RPMI8226 (cell line): ENCODE measurements at regions not wholly inside any gene's neighbourhood (a gene's known extent, or its start where the extent isn't known, plus 50 kb on each side); places are given as distances from the start of the nearest gene placed in this dataset.

Source experiments
- DNase-seq: peaks from one replicate; pipeline ENCODE4 v3.0.0-alpha.2; 2015

DNA sequence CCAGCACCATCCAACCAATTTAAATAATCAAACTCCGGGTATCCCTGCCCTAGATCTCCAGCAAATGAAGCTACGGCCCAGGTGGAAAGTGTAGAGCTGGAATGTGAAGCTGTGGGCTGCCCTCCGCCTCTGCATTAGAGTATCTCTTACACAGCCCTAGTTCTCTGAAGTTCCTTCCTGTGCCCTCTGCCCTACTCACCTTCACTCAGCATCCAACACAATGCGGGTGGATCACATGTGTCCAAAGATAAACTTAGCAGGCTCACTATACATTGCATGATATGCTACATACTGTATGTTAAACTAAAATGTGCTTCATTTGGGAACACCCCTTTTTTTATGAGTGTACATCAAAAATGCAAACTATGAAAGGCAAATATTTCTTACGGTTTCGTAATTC, 70.0 kb upstream of the RAD23B start:
- DNase-seq: no peak

GRCh38 chr9:107213561-107214028, 69.5 kb upstream of the RAD23B start:
- DNase-seq: no peak

DNA sequence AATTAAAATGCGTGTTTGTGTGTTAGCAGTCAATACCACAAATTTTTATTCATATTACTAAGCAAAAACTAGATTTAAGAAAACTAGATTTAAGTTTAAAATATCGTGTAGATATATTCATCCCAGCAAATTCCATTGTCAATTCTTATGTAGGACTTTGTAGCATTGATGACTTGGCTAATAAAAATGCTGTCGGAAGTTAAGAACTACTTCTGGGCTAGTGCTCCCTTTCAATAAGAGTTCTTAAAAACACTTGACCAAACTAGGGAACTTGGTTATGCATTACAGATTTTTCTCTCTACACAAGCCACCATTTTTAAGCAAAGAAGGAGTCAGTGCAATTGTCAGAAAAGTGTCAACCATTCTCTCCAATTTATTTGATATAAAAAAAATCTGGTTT, 68.7 kb upstream of the RAD23B start:
- no peak for DNase-seq

DNA sequence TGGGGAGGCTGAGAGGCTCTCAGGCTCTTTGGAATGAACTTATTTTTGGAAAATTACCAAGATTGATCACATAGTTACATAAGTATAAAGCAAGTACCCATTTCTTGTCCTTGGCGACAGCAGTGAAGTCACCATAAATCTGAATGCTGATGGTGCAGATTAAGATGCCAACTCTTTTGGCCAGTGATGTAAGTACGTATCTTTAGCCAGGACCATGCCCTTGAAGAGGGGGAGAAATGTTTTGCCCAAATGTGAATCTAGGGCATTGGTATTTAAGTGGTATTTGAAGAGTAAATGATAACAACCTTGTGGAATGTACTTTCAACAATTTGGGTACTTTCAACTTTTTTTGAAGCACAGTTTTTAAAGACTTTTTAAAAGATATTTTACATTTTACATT, 68.2 kb upstream of the RAD23B start:
- DNase-seq: no peak

DNA sequence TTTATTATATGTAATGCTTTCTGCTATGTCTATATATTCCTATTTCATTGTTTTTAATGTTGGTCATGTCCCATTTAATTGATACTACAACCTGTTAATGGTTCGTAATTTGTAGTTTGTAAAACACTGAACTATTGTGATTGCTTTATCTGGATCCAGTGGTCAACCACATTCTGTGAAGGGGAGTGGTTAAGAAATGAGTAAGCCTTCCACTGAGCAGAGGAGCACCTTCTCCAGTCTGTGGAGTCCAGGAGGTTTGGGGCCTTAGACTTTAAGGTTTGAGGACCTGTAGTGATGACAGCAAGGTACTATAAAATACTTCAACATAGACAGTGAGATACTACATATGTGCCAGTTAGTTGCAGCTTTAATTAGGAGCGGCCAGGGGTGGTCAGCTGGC, 67.7 kb upstream of the RAD23B start:
- no peak for DNase-seq

DNA sequence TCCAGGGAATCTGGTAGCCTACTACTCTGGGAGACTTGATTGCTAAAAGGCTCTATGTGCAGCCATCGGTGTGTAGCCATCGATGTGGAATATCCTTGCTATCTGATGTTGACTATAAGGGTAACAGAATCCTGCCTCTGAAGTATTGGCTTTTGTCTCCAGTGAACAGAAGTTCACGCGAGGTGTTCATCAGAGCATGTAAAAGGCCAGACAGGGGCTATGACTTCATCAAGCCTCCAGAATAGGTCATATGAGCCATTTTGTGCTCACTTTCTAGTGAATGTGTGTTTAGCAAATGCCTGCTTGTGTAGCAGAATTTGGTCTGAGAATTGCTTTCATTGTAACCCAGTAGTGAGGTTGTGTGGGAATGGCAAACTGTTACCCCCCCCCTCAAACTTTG, 66.8 kb upstream of the RAD23B start:
- DNase-seq: no peak

DNA sequence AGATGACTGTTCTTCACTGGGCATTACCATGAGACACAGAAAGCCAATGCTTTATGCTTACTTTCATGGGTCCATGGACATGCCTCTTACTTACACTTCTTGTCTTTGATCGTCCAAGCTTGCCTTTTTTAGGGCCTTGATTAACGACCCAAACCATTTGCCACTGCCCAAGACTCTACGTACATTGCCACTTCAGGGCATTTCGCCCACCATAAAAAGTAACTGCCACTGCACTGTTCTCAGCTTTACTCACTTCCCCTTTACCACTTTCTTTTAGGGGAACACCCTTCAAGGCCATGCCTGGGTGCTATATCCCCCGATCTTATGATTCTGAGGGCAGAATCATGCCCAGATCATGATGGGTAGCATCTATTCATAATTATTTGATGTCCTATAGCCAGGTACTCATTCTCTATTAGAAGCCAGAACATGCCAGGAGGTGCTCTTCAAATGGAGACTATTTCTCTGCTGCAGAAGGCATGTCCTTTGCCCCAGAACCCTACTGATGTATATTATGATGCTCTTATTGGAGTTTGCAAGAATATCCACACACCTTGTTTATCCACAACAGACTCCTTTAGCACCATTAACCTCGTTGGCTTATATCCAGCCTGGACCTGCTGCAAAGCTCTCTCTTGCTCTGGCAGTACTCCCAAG, 64.1 kb upstream of the RAD23B start:
- no peak for DNase-seq

DNA sequence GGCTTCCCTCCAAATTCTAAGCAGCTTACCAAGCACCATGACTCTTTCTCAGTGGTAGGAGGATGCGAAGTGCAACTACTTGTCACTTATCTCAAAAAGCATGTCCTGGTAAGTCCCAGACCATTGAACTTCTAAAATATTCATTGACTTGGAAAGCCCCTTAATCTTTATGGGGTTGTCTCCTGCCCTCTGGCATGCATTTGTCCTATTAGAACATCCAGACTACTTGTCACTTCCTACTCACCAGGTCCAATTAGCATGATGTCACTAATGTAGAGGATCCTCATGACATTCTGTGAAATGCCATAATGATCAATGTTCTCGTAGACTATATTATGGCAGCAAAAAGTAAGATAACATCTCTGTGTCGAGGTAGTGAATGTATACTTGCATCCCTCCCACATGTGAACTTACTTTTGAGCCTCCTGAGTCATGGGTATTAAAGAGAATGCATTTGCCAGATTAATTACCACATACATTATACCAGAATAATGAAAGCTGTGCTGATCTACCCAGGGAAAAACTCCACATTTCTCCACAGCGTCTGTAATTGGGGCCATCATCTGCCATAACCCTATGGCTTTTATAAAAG, 63.5 kb upstream of the RAD23B start:
- no peak for DNase-seq

- no peak for DNase-seq
Observed at GRCh38 chr9:107221321-107221720, 61.8 kb upstream of the RAD23B start.

- DNase-seq: no peak
Observed at GRCh38 chr9:107222020-107222522, 61.0 kb upstream of the RAD23B start.

GRCh38 chr9:107223381-107223780, 59.7 kb upstream of the RAD23B start:
- no peak for DNase-seq

GRCh38 chr9:107224252-107224651, 58.8 kb upstream of the RAD23B start:
- DNase-seq: no peak

GRCh38 chr9:107226421-107226820, 56.7 kb upstream of the RAD23B start:
- DNase-seq: no peak

DNA sequence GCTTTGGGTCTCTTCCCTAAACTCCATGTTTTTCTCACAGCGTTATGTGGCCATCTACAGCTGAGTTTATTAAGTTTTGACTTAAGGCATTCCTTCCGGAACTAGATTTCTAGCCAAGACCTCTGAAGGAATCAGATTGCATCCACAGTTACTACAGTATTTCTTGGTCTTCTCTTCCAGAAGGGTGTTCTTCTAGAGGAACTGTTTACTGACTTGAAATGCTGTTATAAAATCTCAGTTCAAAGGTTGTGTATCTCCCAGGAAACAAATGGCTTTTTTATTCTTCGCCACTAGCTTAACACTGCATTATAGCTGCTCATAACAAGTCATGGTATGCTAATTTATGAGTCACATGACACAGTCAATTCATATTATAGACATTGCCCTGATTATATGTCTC, 55.3 kb upstream of the RAD23B start:
- DNase-seq: no peak

DNA sequence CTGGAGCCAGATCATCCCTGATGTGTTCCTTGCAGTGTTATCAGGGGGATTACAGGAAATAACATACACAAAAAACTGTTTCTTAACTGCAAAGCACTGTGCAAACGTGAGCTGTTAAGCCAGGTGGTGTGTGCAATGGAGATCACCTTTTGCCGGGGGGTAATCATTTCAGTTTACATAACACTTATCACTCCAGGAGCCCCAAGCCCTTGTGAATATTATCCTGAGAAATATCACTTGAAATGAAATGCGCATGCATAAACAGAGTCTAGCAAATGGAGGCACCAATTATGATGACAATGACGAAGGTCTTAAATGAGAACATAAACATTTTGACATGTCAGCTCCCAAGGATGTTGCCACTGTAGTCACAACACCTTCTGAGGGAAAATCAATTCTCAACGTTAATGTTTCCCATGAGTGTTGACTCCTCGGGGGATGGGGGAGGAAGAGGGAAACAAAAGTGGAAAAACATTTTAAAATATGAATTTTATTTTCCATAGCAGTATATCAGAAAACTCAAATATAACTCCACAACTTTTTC, 54.5 kb upstream of the RAD23B start:
- no peak for DNase-seq

DNA sequence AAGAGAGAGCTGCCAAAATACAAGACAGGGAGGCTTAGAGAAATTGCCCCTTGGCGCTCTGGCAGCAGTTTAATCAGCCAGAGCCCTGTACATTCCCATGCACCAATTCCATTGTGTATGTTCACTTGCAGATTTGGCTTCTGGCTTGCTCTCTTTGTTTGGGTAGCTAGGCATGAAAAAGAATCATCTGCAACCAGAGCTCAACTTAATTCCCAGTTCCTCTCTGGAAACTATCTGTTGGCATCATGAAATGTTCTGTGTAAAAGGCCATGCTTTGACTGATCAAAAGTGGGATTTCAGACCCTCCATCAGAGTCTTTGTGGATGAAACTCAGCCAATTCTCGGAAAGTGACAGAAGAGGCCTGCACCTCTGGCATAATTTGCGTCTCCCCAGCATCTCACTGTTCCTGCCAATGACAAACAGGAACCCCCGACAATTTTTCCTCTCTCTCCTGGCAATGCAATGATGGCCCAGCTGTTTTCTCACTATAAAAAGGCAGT, 53.8 kb upstream of the RAD23B start:
- no peak for DNase-seq
